Caco-2 (cell line): ENCODE measurements at regions not wholly inside any gene's neighbourhood (a gene's known extent, or its start where the extent isn't known, plus 50 kb on each side); places are given as distances from the start of the nearest gene placed in this dataset.

ENCODE experiments used
- BruUV-seq: library from RNA; stranded (reverse); fragments of 400-500 nt; replicated peaks from 2 replicates; lab custom pipeline; 2021; lab: Mats Ljungman, UMichigan
- CTCF ChIA-PET: fragments of 300-600 bp; sonication (Branson Sonifier 250); formaldehyde crosslinking; loops from one replicate; lab custom pipeline; 2022; ENCODE audit warnings: antibody characterized with exemption; lab: Charles Lee
- POLR2A ChIA-PET: fragments of 300-600 bp; sonication (Branson Sonifier 250); formaldehyde crosslinking; loops from one replicate; lab custom pipeline; 2022; ENCODE audit warnings: antibody characterized with exemption; lab: Charles Lee
- DNase-seq, 2 experiments: peaks; one replicate each; pipeline versions ENCODE4 v3.0.0 to v3.0.0-alpha.2; 2020 to 2022
- H3K27me3 ChIP-seq: replicated peaks from 2 replicates; pipeline ENCODE4 v1.6.0; 2011; ENCODE audit warnings: low read length; ENCODE audit not compliant: control insufficient read depth, insufficient read depth
- H3K36me3 ChIP-seq: 2 replicates; pipeline ENCODE4 v1.5.1; 2011; ENCODE audit warnings: low read length; ENCODE audit not compliant: control insufficient read depth, insufficient read depth
- H3K4me1 ChIP-seq: fragments of 250-450 bp; sonication (Bioruptor Pico); 2 replicates; pipeline ENCODE4 v1.5.1; 2020; ENCODE audit warnings: mild to moderate bottlenecking
- H3K4me3 ChIP-seq: 2 replicates; pipeline ENCODE4 v1.5.1; 2011; ENCODE audit warnings: low read depth, mild to moderate bottlenecking, control low read depth, low read length
- H3K9me3 ChIP-seq: fragments of 250-450 bp; sonication (Bioruptor Pico); 2 replicates; pipeline ENCODE4 v1.5.1; 2020; ENCODE audit warnings: mild to moderate bottlenecking, moderate library complexity
- H3K27ac Mint-ChIP-seq: one replicate; pipeline ENCODE4 v1.8.0; 2022; ENCODE audit warnings: mixed read lengths; ENCODE audit not compliant: unreplicated experiment
- H3K27me3 Mint-ChIP-seq: one replicate; pipeline ENCODE4 v1.8.0; 2022; ENCODE audit warnings: mixed read lengths; ENCODE audit not compliant: insufficient read depth, unreplicated experiment
- H3K36me3 Mint-ChIP-seq: one replicate; pipeline ENCODE4 v1.8.0; 2022; ENCODE audit warnings: mild to moderate bottlenecking, mixed read lengths; ENCODE audit not compliant: insufficient read depth, unreplicated experiment
- H3K4me1 Mint-ChIP-seq: one replicate; pipeline ENCODE4 v1.8.0; 2022; ENCODE audit warnings: low read depth, mixed read lengths; ENCODE audit not compliant: unreplicated experiment
- H3K4me3 Mint-ChIP-seq: one replicate; pipeline ENCODE4 v1.8.0; 2022; ENCODE audit warnings: mild to moderate bottlenecking, moderate library complexity, mixed read lengths; ENCODE audit not compliant: unreplicated experiment
- H3K9me3 Mint-ChIP-seq: one replicate; pipeline ENCODE4 v1.8.0; 2022; ENCODE audit warnings: mixed read lengths; ENCODE audit not compliant: unreplicated experiment
- CTCF ChIP-seq, 2 experiments: fragments of 200-600 bp in 1 of 2; IDR thresholded peaks; 1 replicate in 1 of 2; 2 replicates in 1 of 2; pipeline versions ENCODE4 v1.5.1 to v1.8.0; 2011 to 2022; ENCODE audit warnings: antibody characterized with exemption in 1 of 2, control low read depth in 1 of 2, inconsistent platforms in 1 of 2, low read depth in 1 of 2, low read length in 1 of 2, mild to moderate bottlenecking in 1 of 2, moderate library complexity in 1 of 2; ENCODE audit not compliant: insufficient read depth in 1 of 2, severe bottlenecking in 1 of 2, unreplicated experiment in 1 of 2
- intact Hi-C: fragments of 100-400 bp; cut with micrococcal nuclease; formaldehyde crosslinking; loops from one replicate; pipeline ENCODE4 v1.10.0; 2022; ENCODE audit not compliant: unreplicated experiment

- no peak overlapping the region for H3K4me3 Mint-ChIP-seq
- CTCF ChIA-PET, result no interaction called here
- H3K4me1 Mint-ChIP-seq, result no peaks in the 10 kb centered on the region
- DNase-seq, result no peak
- Histone ChIP-seq H3K9me3 (no peaks in the 10 kb centered on the region), H3K4me1 (no peaks in the 10 kb centered on the region), H3K4me3 (no peak overlapping the region), H3K36me3 (no peaks in the 10 kb centered on the region), H3K27me3 (no peaks in the 10 kb centered on the region)
- intact Hi-C loops, result no loop called here
- peaks cover 14% of the 10 kb centered on the region for H3K27me3 Mint-ChIP-seq
- H3K36me3 Mint-ChIP-seq, result no peaks in the 10 kb centered on the region
- H3K9me3 Mint-ChIP-seq, result no peaks in the 10 kb centered on the region
- H3K27ac Mint-ChIP-seq, result no peak overlapping the region
- no TSS peak for BruUV-seq
- TF ChIP-seq CTCF (IDR thresholded peaks at IDR 0.05; ENCODE audit: insufficient read depth in 1 of 2, low read depth in 1 of 2, low read length in 1 of 2, severe bottlenecking in 1 of 2, unreplicated experiment in 1 of 2), result no peak
- POLR2A ChIA-PET, result no interaction called here
Observed at GRCh38 chr16:51549836-51550235, 398.8 kb upstream of the SALL1 start.

- Histone ChIP-seq H3K4me3 (no peak overlapping the region), H3K36me3 (no peaks in the 10 kb centered on the region), H3K4me1 (no peaks in the 10 kb centered on the region), H3K27me3 (no peaks in the 10 kb centered on the region), H3K9me3 (no peaks in the 10 kb centered on the region)
- no peak overlapping the region for H3K4me3 Mint-ChIP-seq
- TF ChIP-seq CTCF (IDR thresholded peaks at IDR 0.05; ENCODE audit: insufficient read depth in 1 of 2, low read depth in 1 of 2, low read length in 1 of 2, severe bottlenecking in 1 of 2, unreplicated experiment in 1 of 2), result no peak
- CTCF ChIA-PET, result no interaction called here
- H3K4me1 Mint-ChIP-seq, result no peaks in the 10 kb centered on the region
- BruUV-seq, result no TSS peak
- DNase-seq, result no peak
- no peaks in the 10 kb centered on the region for H3K9me3 Mint-ChIP-seq
- intact Hi-C loops, result no loop called here
- no peak overlapping the region for H3K27ac Mint-ChIP-seq
- no peaks in the 10 kb centered on the region for H3K36me3 Mint-ChIP-seq
- POLR2A ChIA-PET, result no interaction called here
- H3K27me3 Mint-ChIP-seq, result peaks cover 15% of the 10 kb centered on the region
Observed at GRCh38 chr16:51545951-51546350, 394.9 kb upstream of the SALL1 start.

- no peak overlapping the region for H3K27ac Mint-ChIP-seq
- Histone ChIP-seq H3K36me3 (no peaks in the 10 kb centered on the region), H3K4me3 (no peak overlapping the region), H3K4me1 (no peaks in the 10 kb centered on the region), H3K27me3 (no peaks in the 10 kb centered on the region), H3K9me3 (no peaks in the 10 kb centered on the region)
- ChIA-PET CTCF (no interaction called here), POLR2A (no interaction called here)
- BruUV-seq, result no TSS peak
- H3K4me1 Mint-ChIP-seq, result no peaks in the 10 kb centered on the region
- no peak overlapping the region for H3K4me3 Mint-ChIP-seq
- H3K9me3 Mint-ChIP-seq, result no peaks in the 10 kb centered on the region
- H3K27me3 Mint-ChIP-seq, result peaks cover 13% of the 10 kb centered on the region
- no peaks in the 10 kb centered on the region for H3K36me3 Mint-ChIP-seq
- no peak for TF ChIP-seq CTCF (IDR thresholded peaks at IDR 0.05; ENCODE audit: insufficient read depth in 1 of 2, low read depth in 1 of 2, low read length in 1 of 2, severe bottlenecking in 1 of 2, unreplicated experiment in 1 of 2)
- intact Hi-C loops, result no loop called here
- DNase-seq, result no peak
Observed at GRCh38 chr16:51544851-51545467, 393.9 kb upstream of the SALL1 start.
